Astrocyte (in vitro differentiated cells and primary cell): ENCODE measurements at regions not wholly inside any gene's neighbourhood (a gene's known extent, or its start where the extent isn't known, plus 50 kb on each side); places are given as distances from the start of the nearest gene placed in this dataset.

Source experiments
- DNase-seq: peaks from one replicate; pipeline ENCODE4 v3.0.0-alpha.2; 2010; ENCODE audit warnings: low read depth
- FAIRE-seq: peaks from 2 replicates; lab custom pipeline; 2011; peaks lifted over from hg19 to GRCh38; lab: Jason Lieb, UNC
- H2AFZ ChIP-seq: 2 replicates; pipeline ENCODE4 v1.6.0; 2012; ENCODE audit warnings: low read depth, low read length, inconsistent platforms
- H3K27ac ChIP-seq: 2 replicates; pipeline ENCODE4 v1.5.1; 2011; ENCODE audit warnings: low read depth, low read length, inconsistent platforms
- H3K27me3 ChIP-seq: 2 replicates; pipeline ENCODE4 v1.6.0; 2011; ENCODE audit warnings: low read length, inconsistent platforms; ENCODE audit not compliant: insufficient read depth
- H3K36me3 ChIP-seq: 2 replicates; pipeline ENCODE4 v1.5.1; 2011; ENCODE audit warnings: low read length, inconsistent platforms; ENCODE audit not compliant: insufficient read depth
- H3K4me1 ChIP-seq: 2 replicates; pipeline ENCODE4 v1.5.1; 2011; ENCODE audit warnings: low read length, inconsistent platforms; ENCODE audit not compliant: insufficient read depth
- H3K4me2 ChIP-seq: 2 replicates; pipeline ENCODE4 v1.6.0; 2012; ENCODE audit warnings: low read length, inconsistent platforms
- H3K4me3 ChIP-seq: 2 replicates; pipeline ENCODE4 v1.5.1; 2011; ENCODE audit warnings: low read depth, mild to moderate bottlenecking, low read length, inconsistent platforms; ENCODE audit not compliant: insufficient read depth
- H3K79me2 ChIP-seq: 2 replicates; pipeline ENCODE4 v1.6.0; 2012; ENCODE audit warnings: mild to moderate bottlenecking, low read length, inconsistent platforms; ENCODE audit not compliant: insufficient read depth
- H3K9ac ChIP-seq: 2 replicates; pipeline ENCODE4 v1.6.0; 2012; ENCODE audit warnings: mild to moderate bottlenecking, low read length, inconsistent platforms
- H3K9me3 ChIP-seq: 2 replicates; pipeline ENCODE4 v1.5.1; 2012; ENCODE audit warnings: low read depth, mild to moderate bottlenecking, low read length, inconsistent platforms; ENCODE audit not compliant: insufficient read depth
- H4K20me1 ChIP-seq: 2 replicates; pipeline ENCODE4 v1.6.0; 2012; ENCODE audit warnings: low read length, inconsistent platforms; ENCODE audit not compliant: insufficient read depth
- H3K27ac Mint-ChIP-seq: one replicate; pipeline ENCODE4 v1.8.0; 2021; ENCODE audit warnings: mild to moderate bottlenecking, mixed read lengths; ENCODE audit not compliant: unreplicated experiment
- H3K27me3 Mint-ChIP-seq: one replicate; pipeline ENCODE4 v1.8.0; 2021; ENCODE audit warnings: low read depth, mixed read lengths; ENCODE audit not compliant: unreplicated experiment
- H3K36me3 Mint-ChIP-seq: one replicate; pipeline ENCODE4 v1.8.0; 2021; ENCODE audit warnings: low read depth, mixed read lengths; ENCODE audit not compliant: unreplicated experiment
- H3K4me1 Mint-ChIP-seq: one replicate; pipeline ENCODE4 v1.8.0; 2021; ENCODE audit warnings: low read depth, mixed read lengths; ENCODE audit not compliant: unreplicated experiment
- H3K4me3 Mint-ChIP-seq: one replicate; pipeline ENCODE4 v1.8.0; 2021; ENCODE audit warnings: mild to moderate bottlenecking, moderate library complexity, mixed read lengths; ENCODE audit not compliant: unreplicated experiment
- H3K9me3 Mint-ChIP-seq: one replicate; pipeline ENCODE4 v1.8.0; 2021; ENCODE audit warnings: mild to moderate bottlenecking, mixed read lengths; ENCODE audit not compliant: unreplicated experiment
- CTCF ChIP-seq: IDR thresholded peaks from 2 replicates; pipeline ENCODE4 v1.5.1; 2011; ENCODE audit warnings: low read depth, mild to moderate bottlenecking, inconsistent platforms, low read length, moderate library complexity; ENCODE audit not compliant: insufficient read depth
- EZH2 ChIP-seq: IDR thresholded peaks from 2 replicates; pipeline ENCODE4 v1.6.1; 2012; ENCODE audit warnings: mild to moderate bottlenecking, low read length, inconsistent platforms; ENCODE audit not compliant: insufficient read depth

GRCh38 chr5:135186662-135187522, 152.9 kb upstream of the PITX1 start:
- DNase-seq = no peak
- no peak overlapping the region for H3K27ac Mint-ChIP-seq

GRCh38 chr5:135185481-135186065, 151.5 kb upstream of the PITX1 start:
- Histone ChIP-seq H3K4me2 (no peak overlapping the region), H3K9ac (no peak overlapping the region), H3K4me3 (no peak overlapping the region), H3K79me2 (no peaks in the 10 kb centered on the region), H3K27ac (no peak overlapping the region), H3K4me1 (no peaks in the 10 kb centered on the region), H4K20me1 (no peaks in the 10 kb centered on the region), H3K36me3 (no peaks in the 10 kb centered on the region), H3K9me3 (no peaks in the 10 kb centered on the region), H3K27me3 (peaks cover 4% of the 10 kb centered on the region), H2AFZ (no peak overlapping the region)
- H3K4me3 Mint-ChIP-seq = no peak overlapping the region
- H3K9me3 Mint-ChIP-seq = no peaks in the 10 kb centered on the region
- TF ChIP-seq CTCF (no peak), EZH2 (no peak)
- peaks cover 36% of the 10 kb centered on the region for H3K27me3 Mint-ChIP-seq
- H3K4me1 Mint-ChIP-seq = peaks cover 9% of the 10 kb centered on the region
- FAIRE-seq (no peak), DNase-seq (peak; percentile 75)
- no peak overlapping the region for H3K27ac Mint-ChIP-seq
- no peaks in the 10 kb centered on the region for H3K36me3 Mint-ChIP-seq

More at GRCh38 chr5:135186662-135187522, 152.9 kb upstream of the PITX1 start:
- no peak for FAIRE-seq
- Histone ChIP-seq H4K20me1 (no peaks in the 10 kb centered on the region), H3K4me2 (no peak overlapping the region), H3K79me2 (no peaks in the 10 kb centered on the region), H3K9me3 (no peaks in the 10 kb centered on the region), H3K27me3 (peaks cover 7% of the 10 kb centered on the region), H3K4me1 (peaks cover 3% of the 10 kb centered on the region), H2AFZ (no peak overlapping the region), H3K27ac (no peak overlapping the region), H3K9ac (no peak overlapping the region), H3K36me3 (no peaks in the 10 kb centered on the region), H3K4me3 (no peak overlapping the region)
- H3K27me3 Mint-ChIP-seq = peaks cover 46% of the 10 kb centered on the region
- H3K36me3 Mint-ChIP-seq = no peaks in the 10 kb centered on the region
- no peaks in the 10 kb centered on the region for H3K9me3 Mint-ChIP-seq
- H3K4me3 Mint-ChIP-seq = no peak overlapping the region
- peaks cover 9% of the 10 kb centered on the region for H3K4me1 Mint-ChIP-seq
- TF ChIP-seq CTCF (no peak), EZH2 (no peak)
